HG02885 (cell line): ENCODE measurements at regions not wholly inside any gene's neighbourhood (a gene's known extent, or its start where the extent isn't known, plus 50 kb on each side); places are given as distances from the start of the nearest gene placed in this dataset.
A peak's percentile ranks its signal among the peaks of the same experiment; 100 is the strongest.
"Not testable (repeated sequence)": the region's sequence is repeated elsewhere in the genome, so short reads cannot be mapped to it uniquely, and the experiment has no call there.

Experiments
- ATAC-seq: cut with Tn5 transposase; IDR thresholded peaks from one replicate; pipeline ENCODE4 v1.9.1; 2021; ENCODE audit warnings: mild to moderate bottlenecking; ENCODE audit not compliant: unreplicated experiment, poor library complexity

GRCh38 chr2:167608487-167608886, 638.9 kb downstream of the STK39 start:
- ATAC-seq = no peak

- ATAC-seq = no peak
These were observed 639.7 kb downstream of the STK39 start for GRCh38 chr2:167607731-167608130.

- no peak for ATAC-seq
These were observed 640.2 kb downstream of the STK39 start for GRCh38 chr2:167607211-167607610.

GRCh38 chr2:167602122-167602521, 645.3 kb downstream of the STK39 start:
- ATAC-seq = no peak

- no peak for ATAC-seq
These were observed 648.2 kb downstream of the STK39 start for GRCh38 chr2:167599219-167599618.

GRCh38 chr2:167595839-167596471, 651.4 kb downstream of the STK39 start:
- ATAC-seq = peak; percentile 79

- no peak for ATAC-seq
These were observed 652.4 kb downstream of the STK39 start for GRCh38 chr2:167595021-167595420.

- ATAC-seq = no peak
These were observed 655.0 kb downstream of the STK39 start for GRCh38 chr2:167592441-167592840.

- ATAC-seq = no peak
These were observed 664.8 kb downstream of the STK39 start for GRCh38 chr2:167582619-167583018.

GRCh38 chr2:167581961-167582574, 665.3 kb downstream of the STK39 start:
- no peak for ATAC-seq

- no peak for ATAC-seq
These were observed 667.6 kb downstream of the STK39 start for GRCh38 chr2:167579826-167580225.

GRCh38 chr2:167575276-167575675, 672.1 kb downstream of the STK39 start:
- ATAC-seq = no peak

GRCh38 chr2:167572883-167573619, 674.3 kb downstream of the STK39 start:
- ATAC-seq = no peak

GRCh38 chr2:167570370-167570769, 677.0 kb downstream of the STK39 start:
- ATAC-seq = no peak

- not testable (repeated sequence) for ATAC-seq
These were observed 675.8 kb downstream of the XIRP2 start for GRCh38 chr2:167563885-167564619.

- ATAC-seq = not testable (repeated sequence)
These were observed 670.2 kb downstream of the XIRP2 start for GRCh38 chr2:167558272-167558991.

GRCh38 chr2:167555098-167555720, 666.9 kb downstream of the XIRP2 start:
- ATAC-seq = no peak

- no peak for ATAC-seq
These were observed 665.4 kb downstream of the XIRP2 start for GRCh38 chr2:167553635-167554034.

- no peak for ATAC-seq
These were observed 663.1 kb downstream of the XIRP2 start for GRCh38 chr2:167551416-167551815.

- ATAC-seq = no peak
These were observed 662.2 kb downstream of the XIRP2 start for GRCh38 chr2:167550448-167550847.
